ENCODE measurements at regions not wholly inside any gene's neighbourhood (a gene's known extent, or its start where the extent isn't known, plus 50 kb on each side); places are given as distances from the start of the nearest gene placed in this dataset.

- intact Hi-C loops (cut with DNase I) = no loop called here
Measured at GRCh38 chr7:46955531-46955930, 626.4 kb downstream of the TNS3 start.

DNA sequence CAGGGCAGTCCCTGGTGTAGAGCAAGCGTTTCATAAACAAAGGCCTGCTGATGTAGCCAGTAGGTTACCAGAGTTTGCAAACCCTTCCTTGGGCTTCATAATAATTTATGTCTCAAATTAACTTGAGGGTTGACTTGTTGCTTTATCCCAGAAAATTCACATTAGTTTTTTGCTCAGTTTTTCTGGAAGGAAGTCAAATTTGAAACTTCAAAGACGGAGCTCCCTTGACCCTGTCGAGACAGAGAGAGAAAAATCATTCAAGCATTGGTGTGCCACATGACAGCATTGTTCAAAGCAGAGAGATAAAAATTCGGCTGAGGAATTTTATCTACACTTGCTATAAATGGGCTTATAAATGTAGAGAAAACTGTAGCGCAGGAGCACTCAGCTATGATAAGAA lies 627.7 kb downstream of the TNS3 start:
- Histone ChIP-seq H3K27ac (no peak overlapping the region), H3K4me1 (no peaks in the 10 kb centered on the region), H3K27me3 (no peaks in the 10 kb centered on the region), H3K4me3 (no peak overlapping the region), H3K36me3 (no peaks in the 10 kb centered on the region), H3K9me3 (no peaks in the 10 kb centered on the region)
- TF ChIP-seq, protein P1, sequence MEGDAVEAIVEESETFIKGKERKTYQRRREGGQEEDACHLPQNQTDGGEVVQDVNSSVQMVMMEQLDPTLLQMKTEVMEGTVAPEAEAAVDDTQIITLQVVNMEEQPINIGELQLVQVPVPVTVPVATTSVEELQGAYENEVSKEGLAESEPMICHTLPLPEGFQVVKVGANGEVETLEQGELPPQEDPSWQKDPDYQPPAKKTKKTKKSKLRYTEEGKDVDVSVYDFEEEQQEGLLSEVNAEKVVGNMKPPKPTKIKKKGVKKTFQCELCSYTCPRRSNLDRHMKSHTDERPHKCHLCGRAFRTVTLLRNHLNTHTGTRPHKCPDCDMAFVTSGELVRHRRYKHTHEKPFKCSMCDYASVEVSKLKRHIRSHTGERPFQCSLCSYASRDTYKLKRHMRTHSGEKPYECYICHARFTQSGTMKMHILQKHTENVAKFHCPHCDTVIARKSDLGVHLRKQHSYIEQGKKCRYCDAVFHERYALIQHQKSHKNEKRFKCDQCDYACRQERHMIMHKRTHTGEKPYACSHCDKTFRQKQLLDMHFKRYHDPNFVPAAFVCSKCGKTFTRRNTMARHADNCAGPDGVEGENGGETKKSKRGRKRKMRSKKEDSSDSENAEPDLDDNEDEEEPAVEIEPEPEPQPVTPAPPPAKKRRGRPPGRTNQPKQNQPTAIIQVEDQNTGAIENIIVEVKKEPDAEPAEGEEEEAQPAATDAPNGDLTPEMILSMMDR (IDR thresholded peaks at IDR 0.05) = no peak
- WGBS, 2 donors = 23 to 33% methylated on average over 5 of the region's 5 CpGs
- DNase-seq (no peak), ATAC-seq (no peak), FAIRE-seq (no peak)
- intact Hi-C loops (cut with DNase I) = no loop called here

More at GRCh38 chr7:46955531-46955930, 626.4 kb downstream of the TNS3 start:
- no peak for DNase-seq
- H3K9me3 ChIP-seq = no peaks in the 10 kb centered on the region
- TF ChIP-seq, protein P1 (IDR thresholded peaks at IDR 0.05) = no peak
- no peak for ATAC-seq
- no peak for FAIRE-seq
- H3K4me1 ChIP-seq = no peaks in the 10 kb centered on the region
- 79 to 93% methylated on average over 2 of the region's 2 CpGs for WGBS, 2 donors
- H3K27me3 ChIP-seq = no peaks in the 10 kb centered on the region
- no peaks in the 10 kb centered on the region for H3K36me3 ChIP-seq
- H3K27ac ChIP-seq = no peak overlapping the region
- no peak overlapping the region for H3K4me3 ChIP-seq

GRCh38 chr7:46953008-46953407 lies 628.9 kb downstream of the TNS3 start:
- Histone ChIP-seq H3K4me1 (no peaks in the 10 kb centered on the region), H3K4me3 (no peak overlapping the region), H3K36me3 (no peaks in the 10 kb centered on the region), H3K27ac (no peak overlapping the region), H3K9me3 (no peaks in the 10 kb centered on the region), H3K27me3 (no peaks in the 10 kb centered on the region)
- ATAC-seq (no peak), DNase-seq (no peak), FAIRE-seq (no peak)
- intact Hi-C loops (cut with DNase I) = no loop called here
- TF ChIP-seq, protein P1 (IDR thresholded peaks at IDR 0.05) = no peak
- 68 to 86% methylated on average over 1 of the region's 1 CpG for WGBS, 2 donors

DNA sequence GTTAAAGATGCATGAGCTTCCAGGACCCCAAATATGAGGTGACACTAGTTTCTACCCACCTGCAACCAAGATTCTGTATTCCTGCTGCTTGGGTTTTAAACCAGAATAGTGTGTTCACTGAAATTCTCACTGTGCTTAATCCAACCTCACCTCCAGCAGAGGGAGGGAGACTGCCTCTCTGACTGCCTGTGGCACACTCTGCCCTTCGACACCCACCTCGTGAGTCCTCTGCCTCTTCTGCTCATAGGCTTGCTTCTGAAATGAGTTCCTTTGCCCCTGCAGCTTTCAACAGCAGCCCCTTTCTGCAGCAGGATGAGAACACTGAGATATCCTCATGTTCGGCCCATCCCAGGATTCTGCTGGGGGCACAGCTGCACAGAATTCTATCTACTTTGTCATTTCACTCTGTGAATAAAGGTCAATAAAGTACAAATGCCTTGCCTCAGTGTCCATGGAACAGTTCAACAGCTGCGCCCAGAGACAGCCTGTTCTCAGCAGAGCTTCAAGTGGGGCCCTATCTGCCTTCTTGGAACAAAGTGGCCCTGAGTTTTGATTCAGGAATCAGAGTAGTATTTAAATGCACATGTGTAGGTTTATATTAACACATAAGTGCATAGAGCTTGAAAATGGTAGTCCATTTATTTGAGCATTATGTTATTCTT lies 632.5 kb downstream of the TNS3 start:
- Histone ChIP-seq H3K27ac (no peak overlapping the region), H3K27me3 (no peaks in the 10 kb centered on the region), H3K4me1 (no peaks in the 10 kb centered on the region), H3K4me3 (no peak overlapping the region), H3K36me3 (no peaks in the 10 kb centered on the region), H3K9me3 (no peaks in the 10 kb centered on the region)
- FAIRE-seq (no peak), DNase-seq (no peak), ATAC-seq (no peak)
- intact Hi-C loops (cut with DNase I) = no loop called here
- TF ChIP-seq, protein P1 (IDR thresholded peaks at IDR 0.05) = no peak
- 71 to 80% methylated on average over 4 of the region's 4 CpGs for WGBS, 2 donors

DNA sequence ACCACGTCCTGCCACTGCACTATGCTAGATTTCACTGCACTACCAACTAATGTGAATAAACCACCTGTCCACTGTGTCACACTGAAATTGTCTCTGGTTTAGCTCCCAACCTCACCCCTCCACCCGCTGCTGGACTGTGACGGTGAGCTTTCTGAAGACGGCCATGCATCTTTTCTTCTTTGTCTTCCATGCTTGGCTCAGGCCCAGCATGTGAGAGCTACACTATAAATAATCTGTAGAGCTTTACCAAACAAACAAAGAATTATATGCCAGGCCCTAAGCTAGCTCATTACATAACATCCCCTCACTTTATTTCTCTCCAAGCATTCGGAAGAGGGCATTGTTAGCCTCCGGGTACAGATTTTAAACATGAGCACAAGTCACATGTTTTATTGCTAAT lies 633.2 kb downstream of the TNS3 start:
- FAIRE-seq = no peak

More for the DNA sequence above, 633.2 kb downstream of the TNS3 start:
- Histone ChIP-seq H3K4me1 (no peaks in the 10 kb centered on the region), H3K9me3 (no peaks in the 10 kb centered on the region), H3K4me3 (no peak overlapping the region), H3K27ac (no peak overlapping the region), H3K27me3 (no peaks in the 10 kb centered on the region), H3K36me3 (no peaks in the 10 kb centered on the region)
- ATAC-seq (no peak), DNase-seq (no peak)
- TF ChIP-seq, protein P1 (IDR thresholded peaks at IDR 0.05) = no peak
- 80 to 87% methylated on average over 6 of the region's 6 CpGs for WGBS, 2 donors
- intact Hi-C loops (cut with DNase I) = no loop called here
